ENCODE measurements at regions not wholly inside any gene's neighbourhood (a gene's known extent, or its start where the extent isn't known, plus 50 kb on each side); places are given as distances from the start of the nearest gene placed in this dataset.
"Not testable (repeated sequence)": the region's sequence is repeated elsewhere in the genome, so short reads cannot be mapped to it uniquely, and the experiment has no call there.

GRCh38 chr2:131774955-131775555 is 247.4 kb downstream of the CCDC74A start:
- not testable (repeated sequence) for H3K4me3 Mint-ChIP-seq; H3K9me3 Mint-ChIP-seq; ATAC-seq; H3K27ac Mint-ChIP-seq; H3K36me3 Mint-ChIP-seq; H3K4me1 Mint-ChIP-seq (ENCODE audit: low read depth in 2 of 2); DNase-seq (ENCODE audit: low spot score)
- peaks cover 8 to 18% of the 10 kb centered on the region in 2 donors for H3K27me3 Mint-ChIP-seq

- not testable (repeated sequence) for H3K4me3 Mint-ChIP-seq; H3K9me3 Mint-ChIP-seq; H3K36me3 Mint-ChIP-seq; H3K4me1 Mint-ChIP-seq (ENCODE audit: low read depth in 2 of 2); ATAC-seq; H3K27ac Mint-ChIP-seq
- H3K27me3 Mint-ChIP-seq: peaks cover 11 to 22% of the 10 kb centered on the region in 2 donors
- DNase-seq (ENCODE audit: low spot score): peak; percentile 42
Measured at GRCh38 chr2:131775903-131776506, 248.3 kb downstream of the CCDC74A start.

GRCh38 chr2:131780446-131780845 is 252.8 kb downstream of the CCDC74A start:
- H3K27me3 Mint-ChIP-seq: peaks cover 14 to 22% of the 10 kb centered on the region in 2 donors
- not testable (repeated sequence) for H3K4me3 Mint-ChIP-seq; H3K36me3 Mint-ChIP-seq; H3K4me1 Mint-ChIP-seq (ENCODE audit: low read depth in 2 of 2); H3K9me3 Mint-ChIP-seq; ATAC-seq; DNase-seq (ENCODE audit: low spot score); H3K27ac Mint-ChIP-seq

- no peak for ATAC-seq
- peaks cover 7 to 8% of the 10 kb centered on the region in 2 donors for H3K27me3 Mint-ChIP-seq
- no peaks in the 10 kb centered on the region for H3K9me3 Mint-ChIP-seq
- H3K4me1 Mint-ChIP-seq (ENCODE audit: low read depth in 2 of 2): peaks cover 0 to 3% of the 10 kb centered on the region in 2 donors
- H3K36me3 Mint-ChIP-seq: no peaks in the 10 kb centered on the region
- no peak overlapping the region for H3K27ac Mint-ChIP-seq
- DNase-seq (ENCODE audit: low spot score): no peak
- no peak overlapping the region for H3K4me3 Mint-ChIP-seq
Measured at GRCh38 chr2:131801210-131801744, 273.6 kb downstream of the CCDC74A start.

- ATAC-seq: peak; percentile 82 to 93
- H3K36me3 Mint-ChIP-seq; H3K27me3 Mint-ChIP-seq; H3K9me3 Mint-ChIP-seq; H3K4me1 Mint-ChIP-seq (ENCODE audit: low read depth in 2 of 2); H3K27ac Mint-ChIP-seq: not testable (repeated sequence)
- DNase-seq (ENCODE audit: low spot score): peak; percentile 75
- H3K4me3 Mint-ChIP-seq: peak overlapping the region; percentile 67
Measured at GRCh38 chr2:131801745-131802350, 274.2 kb downstream of the CCDC74A start.

DNA sequence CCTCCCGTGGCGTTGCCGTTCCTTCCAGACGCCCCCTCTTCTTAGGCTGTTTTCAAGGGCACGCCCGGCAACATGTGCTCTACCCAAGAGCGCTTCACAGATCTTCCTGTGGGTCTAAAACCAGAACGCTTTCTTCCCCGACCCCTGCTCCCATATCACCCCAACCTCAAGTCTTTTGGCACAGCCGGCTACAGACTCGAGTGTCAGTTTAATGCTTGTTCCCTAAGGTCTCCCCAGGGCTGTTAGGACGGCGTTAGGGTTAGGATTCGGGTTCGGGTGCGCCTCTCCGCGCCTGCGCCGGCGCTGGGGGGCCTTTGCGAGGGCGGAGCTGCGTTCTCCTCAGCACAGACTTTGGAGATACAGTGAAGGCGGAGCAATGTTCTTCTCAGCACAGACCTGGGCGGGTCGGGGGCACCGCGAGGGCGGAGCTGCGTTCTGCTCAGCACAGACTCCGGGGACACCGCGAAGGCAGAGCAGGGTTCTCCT is 274.7 kb downstream of the CCDC74A start:
- H3K27me3 Mint-ChIP-seq; H3K27ac Mint-ChIP-seq; H3K9me3 Mint-ChIP-seq; H3K36me3 Mint-ChIP-seq; H3K4me1 Mint-ChIP-seq (ENCODE audit: low read depth in 2 of 2): not testable (repeated sequence)
- DNase-seq (ENCODE audit: low spot score): peak; percentile 62
- peak; percentile 67 to 70 for ATAC-seq
- H3K4me3 Mint-ChIP-seq: peak overlapping the region; percentile 67

- H3K27ac Mint-ChIP-seq; DNase-seq (ENCODE audit: low spot score); H3K36me3 Mint-ChIP-seq; H3K4me1 Mint-ChIP-seq (ENCODE audit: low read depth in 2 of 2); H3K9me3 Mint-ChIP-seq; ATAC-seq; H3K4me3 Mint-ChIP-seq: not testable (repeated sequence)
- peaks cover 10 to 15% of the 10 kb centered on the region in 2 donors for H3K27me3 Mint-ChIP-seq
Measured at GRCh38 chr2:131803237-131803636, 275.5 kb downstream of the CCDC74A start.

- not testable (repeated sequence) for H3K4me3 Mint-ChIP-seq; H3K27ac Mint-ChIP-seq; H3K4me1 Mint-ChIP-seq (ENCODE audit: low read depth in 2 of 2); ATAC-seq; H3K9me3 Mint-ChIP-seq; H3K36me3 Mint-ChIP-seq; DNase-seq (ENCODE audit: low spot score)
- H3K27me3 Mint-ChIP-seq: peaks cover 13 to 40% of the 10 kb centered on the region in 2 donors
Measured at GRCh38 chr2:131812605-131813004, 284.9 kb downstream of the CCDC74A start.

- not testable (repeated sequence) for H3K9me3 Mint-ChIP-seq; H3K36me3 Mint-ChIP-seq; H3K27ac Mint-ChIP-seq; DNase-seq (ENCODE audit: low spot score); H3K4me1 Mint-ChIP-seq (ENCODE audit: low read depth in 2 of 2); H3K4me3 Mint-ChIP-seq
- peak in 1 of 2 donors; percentile 27 for ATAC-seq
- peaks cover 9 to 32% of the 10 kb centered on the region in 2 donors for H3K27me3 Mint-ChIP-seq
Measured at GRCh38 chr2:131813378-131813777, 285.7 kb downstream of the CCDC74A start.

DNA sequence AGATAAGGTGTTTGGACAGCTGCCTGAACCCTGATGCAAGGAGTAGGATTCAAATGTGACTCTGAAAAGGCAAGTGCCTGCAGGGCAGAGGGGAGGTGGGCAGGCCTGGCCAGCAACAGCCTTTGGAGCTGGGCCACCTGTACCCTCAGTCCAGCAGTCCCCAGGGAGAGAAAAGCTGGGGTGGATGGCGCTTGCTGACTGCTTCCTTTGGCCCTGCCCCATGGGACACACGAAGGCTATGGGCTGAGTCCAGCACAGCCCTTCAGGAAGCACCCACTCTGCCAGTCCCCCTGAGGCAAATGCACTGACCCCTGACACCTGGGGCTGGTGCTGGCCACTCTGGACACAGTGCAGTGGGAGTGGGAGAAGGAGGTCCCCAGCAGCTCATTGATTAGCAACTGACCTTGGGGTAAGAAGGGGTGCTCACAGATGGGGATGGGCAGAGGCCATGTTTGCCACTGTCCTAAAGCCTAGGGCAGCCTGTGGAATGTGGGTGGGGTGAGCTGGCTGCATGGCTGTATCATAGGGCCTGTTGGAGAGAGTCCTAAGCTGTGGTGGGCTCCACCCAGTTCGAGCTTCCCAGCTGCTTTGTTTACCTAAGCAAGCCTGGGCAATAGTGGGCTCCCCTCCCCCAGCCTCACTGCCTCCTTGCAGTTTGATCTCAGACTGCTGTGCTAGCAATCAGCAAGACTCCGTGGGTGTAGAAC is 290.7 kb downstream of the CCDC74A start:
- not testable (repeated sequence) for H3K4me3 Mint-ChIP-seq; H3K36me3 Mint-ChIP-seq; H3K4me1 Mint-ChIP-seq (ENCODE audit: low read depth in 2 of 2); H3K9me3 Mint-ChIP-seq; DNase-seq (ENCODE audit: low spot score); H3K27me3 Mint-ChIP-seq; H3K27ac Mint-ChIP-seq
- peak; percentile 36 to 38 for ATAC-seq

GRCh38 chr2:131822237-131822721 is 294.6 kb downstream of the CCDC74A start:
- H3K4me1 Mint-ChIP-seq (ENCODE audit: low read depth in 2 of 2); H3K9me3 Mint-ChIP-seq; DNase-seq (ENCODE audit: low spot score); H3K27ac Mint-ChIP-seq; H3K36me3 Mint-ChIP-seq; H3K4me3 Mint-ChIP-seq; ATAC-seq; H3K27me3 Mint-ChIP-seq: not testable (repeated sequence)

GRCh38 chr2:131823058-131823457 is 295.4 kb downstream of the CCDC74A start:
- H3K36me3 Mint-ChIP-seq; H3K4me1 Mint-ChIP-seq (ENCODE audit: low read depth in 2 of 2); ATAC-seq; H3K9me3 Mint-ChIP-seq; H3K4me3 Mint-ChIP-seq; H3K27ac Mint-ChIP-seq; DNase-seq (ENCODE audit: low spot score); H3K27me3 Mint-ChIP-seq: not testable (repeated sequence)

- not testable (repeated sequence) for H3K27me3 Mint-ChIP-seq; H3K4me3 Mint-ChIP-seq; ATAC-seq; DNase-seq (ENCODE audit: low spot score); H3K36me3 Mint-ChIP-seq; H3K4me1 Mint-ChIP-seq (ENCODE audit: low read depth in 2 of 2); H3K27ac Mint-ChIP-seq; H3K9me3 Mint-ChIP-seq
Measured at GRCh38 chr2:131824986-131825385, 297.3 kb downstream of the CCDC74A start.
